ENCODE measurements at regions not wholly inside any gene's neighbourhood (a gene's known extent, or its start where the extent isn't known, plus 50 kb on each side); places are given as distances from the start of the nearest gene placed in this dataset.

GRCh38 chr3:96236522-96236921 is 577.9 kb upstream of the EPHA6 start:
- Histone ChIP-seq H3K4me1 (ENCODE audit: control insufficient read depth in 1 of 2, low read depth in 2 of 2) (no peaks in the 10 kb centered on the region), H3K27ac (no peak overlapping the region), H3K4me3 (no peak overlapping the region), H3K9me3 (no peaks in the 10 kb centered on the region), H3K36me3 (no peaks in the 10 kb centered on the region), H3K27me3 (replicated peaks; ENCODE audit: insufficient read depth) (no peaks in the 10 kb centered on the region)
- ATAC-seq (ENCODE audit: insufficient number of reproducible peaks, low FRiP score, low read depth), result no peak
- no peak for TF ChIP-seq CTCF (IDR thresholded peaks at IDR 0.05)
- DNase-seq (ENCODE audit: low spot score), result no peak

GRCh38 chr3:96259299-96259698 is 555.1 kb upstream of the EPHA6 start:
- Histone ChIP-seq H3K27me3 (replicated peaks; ENCODE audit: insufficient read depth) (no peaks in the 10 kb centered on the region), H3K36me3 (no peaks in the 10 kb centered on the region), H3K4me1 (ENCODE audit: control insufficient read depth in 1 of 2, low read depth in 2 of 2) (no peaks in the 10 kb centered on the region), H3K9me3 (no peaks in the 10 kb centered on the region), H3K4me3 (no peak overlapping the region), H3K27ac (no peak overlapping the region)
- no peak for TF ChIP-seq CTCF (IDR thresholded peaks at IDR 0.05)
- DNase-seq (ENCODE audit: low spot score) (no peak), ATAC-seq (ENCODE audit: insufficient number of reproducible peaks, low FRiP score, low read depth) (no peak)

- Histone ChIP-seq H3K4me1 (ENCODE audit: control insufficient read depth in 1 of 2, low read depth in 2 of 2) (peaks cover 0 to 7% of the 10 kb centered on the region in 2 donors), H3K27me3 (replicated peaks; ENCODE audit: insufficient read depth) (no peaks in the 10 kb centered on the region), H3K9me3 (no peaks in the 10 kb centered on the region), H3K27ac (no peak overlapping the region), H3K4me3 (no peak overlapping the region), H3K36me3 (no peaks in the 10 kb centered on the region)
- ATAC-seq (ENCODE audit: insufficient number of reproducible peaks, low FRiP score, low read depth), result no peak
- DNase-seq (ENCODE audit: low spot score), result no peak
- TF ChIP-seq CTCF (IDR thresholded peaks at IDR 0.05), result no peak
These were observed 549.7 kb upstream of the EPHA6 start for GRCh38 chr3:96264701-96265100.

DNA sequence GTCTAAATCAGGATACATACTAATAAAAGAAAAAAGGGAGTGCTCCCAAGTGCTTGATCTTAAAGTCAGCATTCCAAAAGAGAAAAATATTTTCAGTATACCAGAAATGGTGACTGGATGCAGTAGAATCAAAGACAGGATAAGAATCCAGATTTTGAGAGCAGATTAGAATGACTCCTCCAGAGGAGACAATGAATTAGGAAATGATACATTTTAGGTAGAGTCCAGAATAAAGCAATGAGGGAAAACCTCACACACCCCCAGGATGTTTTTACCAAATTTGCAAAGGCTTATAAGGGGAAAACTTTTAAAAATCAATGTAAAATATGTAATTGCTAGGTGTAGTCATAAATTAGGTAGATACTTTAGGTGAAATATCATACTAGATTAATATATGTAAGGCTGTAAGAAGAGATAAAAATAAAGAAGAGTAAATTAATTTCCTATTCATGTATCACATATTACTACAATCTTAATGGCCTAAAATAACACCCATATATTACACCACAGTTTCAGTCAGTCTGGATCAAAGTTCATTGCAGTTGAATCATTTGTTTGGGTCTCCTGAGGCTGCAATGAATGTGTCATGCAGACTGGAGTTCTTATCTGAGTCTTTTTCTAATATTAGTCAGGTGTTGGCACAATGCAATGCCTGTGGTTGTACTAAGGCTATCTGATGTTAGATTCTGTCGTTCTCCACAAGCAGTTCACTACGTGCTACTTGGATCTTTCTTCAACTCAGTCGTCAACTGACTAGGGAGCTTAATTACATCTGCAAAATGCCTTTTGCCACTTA is 547.8 kb upstream of the EPHA6 start:
- peaks cover 0 to 7% of the 10 kb centered on the region in 2 donors for H3K4me1 ChIP-seq (ENCODE audit: control insufficient read depth in 1 of 2, low read depth in 2 of 2)
- H3K4me3 ChIP-seq, result no peak overlapping the region
- TF ChIP-seq CTCF (IDR thresholded peaks at IDR 0.05), result no peak
- peak; percentile 51 for ATAC-seq (ENCODE audit: insufficient number of reproducible peaks, low FRiP score, low read depth)
- no peak overlapping the region for H3K27ac ChIP-seq
- H3K27me3 ChIP-seq (replicated peaks; ENCODE audit: insufficient read depth), result no peaks in the 10 kb centered on the region
- H3K9me3 ChIP-seq, result no peaks in the 10 kb centered on the region
- no peak for DNase-seq (ENCODE audit: low spot score)
- H3K36me3 ChIP-seq, result no peaks in the 10 kb centered on the region

DNA sequence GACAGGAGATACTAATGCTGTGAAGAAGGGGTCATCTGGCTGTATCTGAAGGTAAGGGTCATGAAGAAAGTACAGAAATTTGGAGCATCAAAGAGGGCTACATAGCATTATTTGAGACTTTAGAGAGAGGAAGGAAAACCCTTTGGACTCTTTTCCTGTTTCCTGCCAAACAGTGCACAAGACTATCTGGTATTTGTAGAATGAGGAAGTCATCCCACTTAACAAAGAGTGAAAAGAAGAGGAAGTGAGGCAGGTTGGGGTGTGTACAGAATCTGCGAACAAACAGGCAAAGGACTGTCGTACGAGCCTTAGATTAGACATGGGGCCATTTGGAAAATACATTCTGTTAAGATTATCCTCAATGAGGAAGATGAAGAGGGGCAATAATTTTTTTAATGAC is 546.8 kb upstream of the EPHA6 start:
- no peak for ATAC-seq (ENCODE audit: insufficient number of reproducible peaks, low FRiP score, low read depth)
- Histone ChIP-seq H3K27ac (no peak overlapping the region), H3K27me3 (replicated peaks; ENCODE audit: insufficient read depth) (no peaks in the 10 kb centered on the region), H3K4me3 (no peak overlapping the region), H3K4me1 (ENCODE audit: control insufficient read depth in 1 of 2, low read depth in 2 of 2) (peaks cover 0 to 7% of the 10 kb centered on the region in 2 donors), H3K9me3 (no peaks in the 10 kb centered on the region), H3K36me3 (no peaks in the 10 kb centered on the region)
- no peak for DNase-seq (ENCODE audit: low spot score)
- TF ChIP-seq CTCF (IDR thresholded peaks at IDR 0.05), result no peak
